ENCODE measurements at regions not wholly inside any gene's neighbourhood (a gene's known extent, or its start where the extent isn't known, plus 50 kb on each side); places are given as distances from the start of the nearest gene placed in this dataset.
"Not testable (repeated sequence)": the region's sequence is repeated elsewhere in the genome, so short reads cannot be mapped to it uniquely, and the experiment has no call there.

DNA sequence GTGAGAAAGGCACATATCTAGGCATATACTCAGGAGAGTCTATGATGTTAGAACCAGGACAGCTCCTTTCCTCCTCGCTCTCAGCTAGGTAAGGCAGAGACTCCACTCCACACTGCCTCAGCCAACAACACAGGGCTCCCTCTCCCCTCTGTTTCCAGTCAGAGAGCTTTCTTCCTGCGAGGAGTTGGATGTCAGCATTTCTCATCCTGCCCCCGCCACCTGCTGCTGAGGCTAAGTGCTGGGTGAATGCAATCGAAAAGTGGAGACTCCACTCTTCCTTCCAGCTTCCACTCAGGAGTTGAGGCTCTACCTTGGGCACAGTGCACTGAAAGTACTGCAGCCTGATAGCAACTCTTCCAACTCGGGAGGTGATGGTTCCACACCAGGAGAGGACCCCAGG, 177.2 kb upstream of the RAB6C start:
- Histone ChIP-seq H3K9ac (ENCODE audit: low read length) (no peak overlapping the region), H3K4me2 (ENCODE audit: low read depth, low read length, poor library complexity, severe bottlenecking) (no peak overlapping the region), H3K27ac (ENCODE audit: low read length) (no peak overlapping the region), H2AFZ (ENCODE audit: low read length) (no peak overlapping the region), H3K27me3 (ENCODE audit: low read length) (no peaks in the 10 kb centered on the region), H3K79me2 (ENCODE audit: low read length) (no peaks in the 10 kb centered on the region), H3K36me3 (ENCODE audit: insufficient read depth, low read length) (no peaks in the 10 kb centered on the region), H3K9me3 (ENCODE audit: low read length) (no peaks in the 10 kb centered on the region), H3K4me1 (ENCODE audit: low read length) (peaks cover 13% of the 10 kb centered on the region), H3K9me2 (replicated peaks; ENCODE audit: insufficient read depth, low read length) (no peaks in the 10 kb centered on the region), H3K4me3 (ENCODE audit: low read length) (no peak overlapping the region), H4K20me1 (ENCODE audit: insufficient read depth, low read depth, low read length) (no peaks in the 10 kb centered on the region)
- DNase-seq, result no peak

DNA sequence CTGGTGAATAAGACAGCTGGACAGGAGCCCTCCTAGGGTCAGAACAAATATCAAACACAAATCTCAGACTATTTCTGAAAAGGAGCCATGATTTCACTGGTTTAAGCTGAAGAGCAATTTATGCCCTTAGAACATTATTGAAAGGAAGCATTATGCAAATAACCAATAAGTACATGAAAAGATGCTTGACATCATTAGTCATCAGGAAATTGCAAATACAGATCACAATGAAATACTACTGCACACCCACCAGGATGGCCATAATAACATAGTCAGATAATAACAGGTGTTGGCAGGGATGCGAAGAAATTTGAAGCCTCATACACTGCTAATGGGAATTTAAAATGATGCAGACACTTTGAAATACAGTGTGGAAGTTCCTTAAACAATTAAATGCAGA, 176.4 kb upstream of the RAB6C start:
- no peak overlapping the region for H3K4me3 ChIP-seq (ENCODE audit: low read length)
- no peak for DNase-seq
- no peaks in the 10 kb centered on the region for H3K79me2 ChIP-seq (ENCODE audit: low read length)
- H3K27me3 ChIP-seq (ENCODE audit: low read length), result no peaks in the 10 kb centered on the region
- no peak overlapping the region for H3K9ac ChIP-seq (ENCODE audit: low read length)
- no peaks in the 10 kb centered on the region for H3K9me2 ChIP-seq (replicated peaks; ENCODE audit: insufficient read depth, low read length)
- H2AFZ ChIP-seq (ENCODE audit: low read length), result no peak overlapping the region
- H3K36me3 ChIP-seq (ENCODE audit: insufficient read depth, low read length), result no peaks in the 10 kb centered on the region
- no peaks in the 10 kb centered on the region for H3K9me3 ChIP-seq (ENCODE audit: low read length)
- no peak overlapping the region for H3K4me2 ChIP-seq (ENCODE audit: low read depth, low read length, poor library complexity, severe bottlenecking)
- H3K27ac ChIP-seq (ENCODE audit: low read length), result no peak overlapping the region
- H3K4me1 ChIP-seq (ENCODE audit: low read length), result peaks cover 13% of the 10 kb centered on the region
- H4K20me1 ChIP-seq (ENCODE audit: insufficient read depth, low read depth, low read length), result no peaks in the 10 kb centered on the region

DNA sequence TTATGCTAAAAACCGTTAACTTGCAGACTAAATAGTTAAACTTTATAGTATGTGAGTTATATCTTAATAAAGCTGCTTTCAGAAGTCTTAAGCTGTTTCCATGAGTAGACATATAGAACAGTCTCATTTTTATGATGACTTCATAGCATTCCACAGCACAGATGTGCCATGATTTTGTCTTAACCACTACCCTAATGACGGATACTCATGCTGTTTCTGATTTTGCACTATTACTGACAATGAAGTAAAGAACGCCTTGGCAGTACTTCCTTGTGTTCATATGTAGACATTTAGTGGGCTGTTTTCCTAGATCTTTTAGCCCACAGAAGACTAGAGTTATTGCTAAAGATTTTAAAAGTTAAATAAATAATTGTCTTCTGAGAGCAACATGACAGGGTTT, 175.6 kb upstream of the RAB6C start:
- no peak overlapping the region for H3K27ac ChIP-seq (ENCODE audit: low read length)
- H3K79me2 ChIP-seq (ENCODE audit: low read length), result no peaks in the 10 kb centered on the region
- no peak overlapping the region for H3K4me2 ChIP-seq (ENCODE audit: low read depth, low read length, poor library complexity, severe bottlenecking)
- H3K9me2 ChIP-seq (replicated peaks; ENCODE audit: insufficient read depth, low read length), result no peaks in the 10 kb centered on the region
- H2AFZ ChIP-seq (ENCODE audit: low read length), result no peak overlapping the region
- H4K20me1 ChIP-seq (ENCODE audit: insufficient read depth, low read depth, low read length), result no peaks in the 10 kb centered on the region
- no peak for DNase-seq
- no peaks in the 10 kb centered on the region for H3K9me3 ChIP-seq (ENCODE audit: low read length)
- peaks cover 13% of the 10 kb centered on the region for H3K4me1 ChIP-seq (ENCODE audit: low read length)
- H3K9ac ChIP-seq (ENCODE audit: low read length), result no peak overlapping the region
- H3K4me3 ChIP-seq (ENCODE audit: low read length), result no peak overlapping the region
- H3K27me3 ChIP-seq (ENCODE audit: low read length), result no peaks in the 10 kb centered on the region
- H3K36me3 ChIP-seq (ENCODE audit: insufficient read depth, low read length), result no peaks in the 10 kb centered on the region

DNA sequence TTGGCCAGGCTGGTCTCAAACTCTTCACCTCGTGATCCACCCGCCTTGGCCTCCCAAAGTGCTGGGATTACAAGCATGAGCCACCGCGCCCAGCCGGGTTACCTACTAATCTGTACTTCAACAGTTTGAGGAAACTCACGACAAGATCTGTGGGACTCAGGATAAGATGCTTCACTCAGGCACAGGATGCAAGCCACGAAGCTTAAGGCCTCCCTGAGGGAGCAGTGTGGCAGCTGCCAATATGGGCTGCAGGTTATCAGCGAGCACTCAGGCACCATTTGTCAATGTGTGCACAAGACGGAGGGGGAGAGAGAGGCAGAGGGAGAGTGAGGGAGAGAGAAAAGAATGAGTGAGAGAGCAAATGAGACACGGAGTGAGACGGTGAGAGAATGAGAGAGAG, 173.6 kb upstream of the RAB6C start:
- Histone ChIP-seq H3K27ac (ENCODE audit: low read length) (no peak overlapping the region), H3K4me3 (ENCODE audit: low read length) (no peak overlapping the region), H3K9me3 (ENCODE audit: low read length) (no peaks in the 10 kb centered on the region), H3K4me2 (ENCODE audit: low read depth, low read length, poor library complexity, severe bottlenecking) (no peak overlapping the region), H3K27me3 (ENCODE audit: low read length) (no peaks in the 10 kb centered on the region), H3K4me1 (ENCODE audit: low read length) (peaks cover 13% of the 10 kb centered on the region), H4K20me1 (ENCODE audit: insufficient read depth, low read depth, low read length) (no peaks in the 10 kb centered on the region), H3K9me2 (replicated peaks; ENCODE audit: insufficient read depth, low read length) (no peaks in the 10 kb centered on the region), H3K9ac (ENCODE audit: low read length) (no peak overlapping the region), H3K79me2 (ENCODE audit: low read length) (no peaks in the 10 kb centered on the region), H3K36me3 (ENCODE audit: insufficient read depth, low read length) (no peaks in the 10 kb centered on the region), H2AFZ (ENCODE audit: low read length) (no peak overlapping the region)
- no peak for DNase-seq

DNA sequence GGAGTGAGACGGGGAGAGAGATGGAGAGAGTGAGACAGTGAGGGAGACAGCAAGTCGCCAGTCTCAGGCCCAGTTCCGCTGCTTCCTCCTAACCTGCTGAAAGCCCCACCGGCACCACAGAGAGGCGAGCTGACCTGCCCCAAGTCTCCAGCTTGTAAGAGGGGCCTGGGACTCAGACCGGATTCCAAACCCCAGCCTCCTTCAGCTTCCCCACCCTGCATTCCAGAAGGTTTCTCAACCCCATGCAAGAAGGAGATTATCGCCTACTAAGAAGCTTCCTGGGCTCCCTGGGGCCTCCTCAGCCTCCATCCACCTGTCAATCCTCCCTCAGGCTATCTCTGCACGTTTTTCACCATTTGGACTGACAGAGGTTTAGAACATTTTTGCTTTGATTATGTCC, 173.1 kb upstream of the RAB6C start:
- H3K9me2 ChIP-seq (replicated peaks; ENCODE audit: insufficient read depth, low read length), result no peaks in the 10 kb centered on the region
- H3K79me2 ChIP-seq (ENCODE audit: low read length), result no peaks in the 10 kb centered on the region
- H3K4me3 ChIP-seq (ENCODE audit: low read length), result no peak overlapping the region
- H4K20me1 ChIP-seq (ENCODE audit: insufficient read depth, low read depth, low read length), result no peaks in the 10 kb centered on the region
- DNase-seq, result no peak
- no peaks in the 10 kb centered on the region for H3K9me3 ChIP-seq (ENCODE audit: low read length)
- H3K4me2 ChIP-seq (ENCODE audit: low read depth, low read length, poor library complexity, severe bottlenecking), result no peak overlapping the region
- peaks cover 13% of the 10 kb centered on the region for H3K4me1 ChIP-seq (ENCODE audit: low read length)
- no peaks in the 10 kb centered on the region for H3K36me3 ChIP-seq (ENCODE audit: insufficient read depth, low read length)
- H3K27me3 ChIP-seq (ENCODE audit: low read length), result no peaks in the 10 kb centered on the region
- H2AFZ ChIP-seq (ENCODE audit: low read length), result no peak overlapping the region
- H3K27ac ChIP-seq (ENCODE audit: low read length), result no peak overlapping the region
- H3K9ac ChIP-seq (ENCODE audit: low read length), result no peak overlapping the region

DNA sequence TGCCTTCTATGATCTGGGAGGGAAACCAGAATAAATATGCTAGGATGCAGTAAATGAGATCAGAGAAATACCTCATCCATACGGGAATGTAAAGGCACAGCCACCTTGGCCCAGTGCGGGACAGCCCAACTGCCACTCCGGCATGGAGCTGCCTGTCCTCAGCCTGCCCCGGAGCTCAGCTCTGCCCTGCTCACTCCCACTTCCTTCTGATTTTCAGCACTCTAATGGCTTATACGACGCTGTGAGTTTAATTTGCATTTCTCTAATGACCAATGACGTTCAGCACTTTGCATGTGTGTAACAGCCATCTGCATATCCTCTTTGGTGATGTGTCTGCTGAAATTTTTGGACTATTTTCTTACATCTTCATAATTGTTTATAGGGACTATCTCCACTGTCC, 172.5 kb upstream of the RAB6C start:
- Histone ChIP-seq H3K9me2 (replicated peaks; ENCODE audit: insufficient read depth, low read length) (no peaks in the 10 kb centered on the region), H3K27ac (ENCODE audit: low read length) (no peak overlapping the region), H3K9me3 (ENCODE audit: low read length) (no peaks in the 10 kb centered on the region), H3K27me3 (ENCODE audit: low read length) (no peaks in the 10 kb centered on the region), H3K9ac (ENCODE audit: low read length) (no peak overlapping the region), H3K4me3 (ENCODE audit: low read length) (no peak overlapping the region), H3K36me3 (ENCODE audit: insufficient read depth, low read length) (no peaks in the 10 kb centered on the region), H2AFZ (ENCODE audit: low read length) (no peak overlapping the region), H3K4me2 (ENCODE audit: low read depth, low read length, poor library complexity, severe bottlenecking) (peak overlapping the region; percentile 54), H3K79me2 (ENCODE audit: low read length) (no peaks in the 10 kb centered on the region), H3K4me1 (ENCODE audit: low read length) (peaks cover 19% of the 10 kb centered on the region), H4K20me1 (ENCODE audit: insufficient read depth, low read depth, low read length) (no peaks in the 10 kb centered on the region)
- DNase-seq, result peak; percentile 82

DNA sequence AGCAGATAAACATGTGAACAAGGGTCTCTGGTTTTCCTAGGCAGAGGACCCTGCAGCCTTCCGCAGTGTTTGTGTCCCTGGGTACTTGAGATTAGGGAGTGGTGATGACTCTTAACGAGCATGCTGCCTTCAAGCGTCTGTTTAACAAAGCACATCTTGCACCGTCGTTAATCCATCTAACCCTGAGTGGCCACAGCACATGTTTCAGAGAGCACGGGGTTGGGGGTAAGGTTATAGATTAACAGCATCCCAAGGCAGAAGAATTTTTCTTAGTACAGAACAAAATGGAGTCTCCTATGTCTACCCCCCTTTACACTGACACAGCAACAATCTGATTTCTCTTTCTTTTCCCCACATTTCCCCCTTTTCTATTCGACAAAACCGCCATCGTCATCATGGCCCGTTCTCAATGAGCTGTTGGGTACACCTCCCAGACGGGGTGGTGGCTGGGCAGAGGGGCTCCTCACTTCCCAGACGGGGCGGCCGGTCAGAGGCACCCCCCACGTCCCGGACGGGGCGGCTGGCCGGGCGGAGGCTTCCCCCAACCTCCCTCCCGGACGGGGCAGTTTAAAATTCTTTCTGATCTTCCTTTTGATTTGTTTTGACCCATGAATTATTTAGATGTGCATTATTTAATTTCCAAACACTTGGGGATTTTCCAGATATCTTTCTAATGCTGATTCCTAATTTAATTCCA, 171.7 kb upstream of the RAB6C start:
- DNase-seq; H3K79me2 ChIP-seq (ENCODE audit: low read length); H3K4me3 ChIP-seq (ENCODE audit: low read length); H4K20me1 ChIP-seq (ENCODE audit: insufficient read depth, low read depth, low read length); H3K9me3 ChIP-seq (ENCODE audit: low read length); H3K9ac ChIP-seq (ENCODE audit: low read length); H3K27ac ChIP-seq (ENCODE audit: low read length); H3K9me2 ChIP-seq (replicated peaks; ENCODE audit: insufficient read depth, low read length); H3K4me2 ChIP-seq (ENCODE audit: low read depth, low read length, poor library complexity, severe bottlenecking); H2AFZ ChIP-seq (ENCODE audit: low read length); H3K27me3 ChIP-seq (ENCODE audit: low read length); H3K36me3 ChIP-seq (ENCODE audit: insufficient read depth, low read length): not testable (repeated sequence)
- peaks cover 24% of the 10 kb centered on the region for H3K4me1 ChIP-seq (ENCODE audit: low read length)

DNA sequence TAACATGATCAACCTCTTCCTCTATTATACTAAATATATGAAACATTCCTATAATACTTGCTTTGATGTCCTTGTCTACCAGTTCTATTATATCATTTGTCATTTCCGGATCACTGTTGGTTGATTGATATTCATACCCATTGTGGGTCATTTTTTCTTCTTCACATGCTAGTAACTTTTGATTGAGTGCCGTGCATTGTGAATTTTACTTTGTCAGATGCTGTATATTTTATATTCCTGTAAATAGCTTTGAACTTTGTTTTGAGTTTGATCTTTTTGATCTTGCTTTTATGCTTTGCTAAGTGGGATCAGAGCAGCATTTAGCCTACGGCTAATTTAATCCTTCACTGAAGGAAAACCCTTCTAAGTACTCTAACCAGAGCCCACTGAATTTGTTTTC, 168.9 kb upstream of the RAB6C start:
- H3K9me2 ChIP-seq (replicated peaks; ENCODE audit: insufficient read depth, low read length), result no peaks in the 10 kb centered on the region
- no peak overlapping the region for H3K4me3 ChIP-seq (ENCODE audit: low read length)
- H3K4me2 ChIP-seq (ENCODE audit: low read depth, low read length, poor library complexity, severe bottlenecking), result no peak overlapping the region
- H3K36me3 ChIP-seq (ENCODE audit: insufficient read depth, low read length), result no peaks in the 10 kb centered on the region
- H2AFZ ChIP-seq (ENCODE audit: low read length), result no peak overlapping the region
- H3K4me1 ChIP-seq (ENCODE audit: low read length), result peaks cover 20% of the 10 kb centered on the region
- H3K27ac ChIP-seq (ENCODE audit: low read length), result no peak overlapping the region
- no peaks in the 10 kb centered on the region for H3K27me3 ChIP-seq (ENCODE audit: low read length)
- no peaks in the 10 kb centered on the region for H3K79me2 ChIP-seq (ENCODE audit: low read length)
- H3K9me3 ChIP-seq (ENCODE audit: low read length), result no peaks in the 10 kb centered on the region
- H4K20me1 ChIP-seq (ENCODE audit: insufficient read depth, low read depth, low read length), result no peaks in the 10 kb centered on the region
- H3K9ac ChIP-seq (ENCODE audit: low read length), result no peak overlapping the region
- DNase-seq, result no peak

DNA sequence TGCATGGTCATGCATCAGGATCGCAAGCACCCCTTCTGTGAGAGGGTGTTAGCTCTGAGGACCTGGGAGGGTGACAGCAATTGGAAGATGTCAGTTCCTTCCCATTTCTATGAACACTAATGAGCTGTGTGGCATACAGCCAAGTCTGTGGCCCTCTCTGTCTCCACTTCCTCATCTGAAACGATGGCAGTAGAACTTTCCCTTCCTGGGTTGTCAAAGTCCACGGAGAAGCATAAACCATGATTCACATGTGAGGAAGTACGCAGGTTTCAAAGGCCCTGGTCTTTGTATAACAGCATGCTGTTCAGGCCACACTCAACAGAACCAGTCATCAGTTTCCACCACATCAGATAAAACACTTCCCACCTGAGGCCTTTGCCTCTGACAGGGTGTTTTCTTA, 167.4 kb upstream of the RAB6C start:
- Histone ChIP-seq H3K9me2 (replicated peaks; ENCODE audit: insufficient read depth, low read length) (no peaks in the 10 kb centered on the region), H3K4me3 (ENCODE audit: low read length) (no peak overlapping the region), H2AFZ (ENCODE audit: low read length) (no peak overlapping the region), H3K4me1 (ENCODE audit: low read length) (peaks cover 14% of the 10 kb centered on the region), H3K27ac (ENCODE audit: low read length) (no peak overlapping the region), H3K4me2 (ENCODE audit: low read depth, low read length, poor library complexity, severe bottlenecking) (no peak overlapping the region), H3K36me3 (ENCODE audit: insufficient read depth, low read length) (no peaks in the 10 kb centered on the region), H4K20me1 (ENCODE audit: insufficient read depth, low read depth, low read length) (no peaks in the 10 kb centered on the region), H3K9me3 (ENCODE audit: low read length) (no peaks in the 10 kb centered on the region), H3K79me2 (ENCODE audit: low read length) (no peaks in the 10 kb centered on the region), H3K27me3 (ENCODE audit: low read length) (no peaks in the 10 kb centered on the region), H3K9ac (ENCODE audit: low read length) (no peak overlapping the region)
- DNase-seq, result peak; percentile 86
